CD14-positive monocyte (primary cell): ENCODE measurements at regions not wholly inside any gene's neighbourhood (a gene's known extent, or its start where the extent isn't known, plus 50 kb on each side); places are given as distances from the start of the nearest gene placed in this dataset.

ENCODE experiments used
- DNase-seq, 3 donors: peaks; one replicate each; pipeline ENCODE4 v3.0.0-alpha.2; 2011 to 2022
- H2AFZ ChIP-seq: 2 replicates; pipeline ENCODE4 v1.6.0; 2012; ENCODE audit warnings: mild to moderate bottlenecking, low read depth, low read length, inconsistent platforms; ENCODE audit not compliant: insufficient read depth, poor library complexity, severe bottlenecking
- H3K27ac ChIP-seq, 2 donors: 1 replicate in 1 of 2; 2 replicates in 1 of 2; pipeline ENCODE4 v1.5.1; 2012 to 2013; ENCODE audit warnings: low read length in 2 of 2, control low read depth in 1 of 2, inconsistent platforms in 1 of 2, low read depth in 1 of 2, mild to moderate bottlenecking in 1 of 2
- H3K27me3 ChIP-seq, 2 donors: one replicate each; pipeline versions ENCODE4 v1.6.0 to v1.6.1; 2011 to 2013; ENCODE audit warnings: low read length in 2 of 2; ENCODE audit not compliant: control insufficient read depth in 2 of 2, insufficient read depth in 2 of 2
- H3K36me3 ChIP-seq, 2 donors: replicated peaks in 1 of 2; 1 replicate in 1 of 2; 2 replicates in 1 of 2; pipeline versions ENCODE4 v1.5.1 to v1.6.1; 2012 to 2013; ENCODE audit warnings: low read length in 2 of 2, control low read depth in 1 of 2, inconsistent platforms in 1 of 2, mild to moderate bottlenecking in 1 of 2; ENCODE audit not compliant: insufficient read depth in 2 of 2, control insufficient read depth in 1 of 2
- H3K4me1 ChIP-seq, 2 donors: 1 replicate in 1 of 2; 2 replicates in 1 of 2; pipeline versions ENCODE4 v1.5.1 to v1.6.1; 2012 to 2013; ENCODE audit warnings: low read length in 2 of 2, control low read depth in 1 of 2, inconsistent platforms in 1 of 2, mild to moderate bottlenecking in 1 of 2, moderate library complexity in 1 of 2; ENCODE audit not compliant: insufficient read depth in 2 of 2, control insufficient read depth in 1 of 2
- H3K4me2 ChIP-seq: replicated peaks from 2 replicates; pipeline ENCODE3; 2012; ENCODE audit warnings: low read length, moderate library complexity, mild to moderate bottlenecking; ENCODE audit not compliant: poor library complexity, severe bottlenecking; ENCODE audit errors: extremely low read depth
- H3K4me3 ChIP-seq, 3 experiments: fragments of 200-600 bp in 1 of 3; sonication (generic) in 1 of 3; replicated peaks in 1 of 3; 1 replicate in 2 of 3; 2 replicates in 1 of 3; pipeline ENCODE4 v1.5.1; 2011 to 2013; ENCODE audit warnings: low read length in 3 of 3, mild to moderate bottlenecking in 3 of 3, control low read depth in 2 of 3, low read depth in 2 of 3, inconsistent platforms in 1 of 3, moderate library complexity in 1 of 3
- H3K79me2 ChIP-seq: 2 replicates; pipeline ENCODE4 v1.6.0; 2012; ENCODE audit warnings: mild to moderate bottlenecking, control low read depth, inconsistent platforms, low read length, moderate library complexity; ENCODE audit not compliant: insufficient read depth
- H3K9ac ChIP-seq: 2 replicates; pipeline ENCODE4 v1.6.0; 2017; ENCODE audit warnings: low read length, mild to moderate bottlenecking; ENCODE audit not compliant: insufficient read depth, poor library complexity, severe bottlenecking
- H3K9me3 ChIP-seq, 2 donors: replicated peaks in 1 of 2; 1 replicate in 1 of 2; 2 replicates in 1 of 2; pipeline versions ENCODE4 v1.5.1 to v1.6.1; 2012 to 2013; ENCODE audit warnings: low read length in 2 of 2, control low read depth in 1 of 2; ENCODE audit not compliant: control insufficient read depth in 1 of 2, insufficient read depth in 1 of 2
- H4K20me1 ChIP-seq: 2 replicates; pipeline ENCODE4 v1.6.0; 2012; ENCODE audit warnings: mild to moderate bottlenecking, low read length, control low read depth, moderate library complexity; ENCODE audit not compliant: insufficient read depth
- H3K27ac Mint-ChIP-seq, 7 donors: one replicate each; pipeline ENCODE4 v1.8.0; 2020; ENCODE audit warnings: mild to moderate bottlenecking in 7 of 7, mixed read lengths in 7 of 7, moderate library complexity in 6 of 7, inconsistent platforms in 2 of 7
- H3K27me3 Mint-ChIP-seq, 3 donors: one replicate each; pipeline ENCODE4 v1.8.0; 2021 to 2022; ENCODE audit warnings: low read depth in 3 of 3, mild to moderate bottlenecking in 3 of 3, mixed read lengths in 3 of 3, moderate library complexity in 3 of 3, inconsistent platforms in 1 of 3
- H3K36me3 Mint-ChIP-seq, 2 donors: one replicate each; pipeline ENCODE4 v1.8.0; 2020; ENCODE audit warnings: mixed read lengths in 2 of 2, inconsistent platforms in 1 of 2, mild to moderate bottlenecking in 1 of 2
- H3K4me1 Mint-ChIP-seq: one replicate; pipeline ENCODE4 v1.8.0; 2020; ENCODE audit warnings: mild to moderate bottlenecking, mixed read lengths
- H3K4me3 Mint-ChIP-seq, 2 donors: one replicate each; pipeline ENCODE4 v1.8.0; 2020; ENCODE audit warnings: mild to moderate bottlenecking in 2 of 2, mixed read lengths in 2 of 2, moderate library complexity in 1 of 2
- H3K9me3 Mint-ChIP-seq, 7 donors: one replicate each; pipeline ENCODE4 v1.8.0; 2020 to 2022; ENCODE audit warnings: mixed read lengths in 7 of 7, mild to moderate bottlenecking in 6 of 7, moderate library complexity in 6 of 7, inconsistent platforms in 2 of 7
- CTCF ChIP-seq: fragments of 200-600 bp; IDR thresholded peaks from one replicate; pipeline ENCODE4 v1.8.0; 2022; ENCODE audit warnings: antibody characterized with exemption, mild to moderate bottlenecking
- WGBS: methylation state at CpG from one replicate; pipeline ENCODE4 v1.1.5; 2013; ENCODE audit warnings: missing lambda C conversion rate; ENCODE audit not compliant: insufficient coverage; 5-methylcytosine and 5-hydroxymethylcytosine counted together
- intact Hi-C, 2 donors: fragments of 100-400 bp; cut with micrococcal nuclease; formaldehyde crosslinking; loops; one replicate each; pipeline versions ENCODE4 v1.15.0 to v1.15.1; 2023

- peaks cover 9 to 23% (median 14%) of the 10 kb centered on the region in 7 donors for H3K9me3 Mint-ChIP-seq
- no peak overlapping the region for H3K4me3 Mint-ChIP-seq
- peaks cover 0 to 4% (median 2%) of the 10 kb centered on the region in 3 donors for H3K27me3 Mint-ChIP-seq
- WGBS = no CpG with 5 or more reads among the region's 4 CpGs
- H3K4me1 Mint-ChIP-seq = no peaks in the 10 kb centered on the region
- no peaks in the 10 kb centered on the region for H3K27me3 ChIP-seq
- no peak overlapping the region for H2AFZ ChIP-seq
- no peak overlapping the region for H3K27ac Mint-ChIP-seq
- no peak overlapping the region for H3K9ac ChIP-seq
- no peaks in the 10 kb centered on the region for H3K36me3 Mint-ChIP-seq
- peaks cover 19 to 20% of the 10 kb centered on the region in 2 donors for H3K9me3 ChIP-seq
- H3K27ac ChIP-seq = no peak overlapping the region
- H3K79me2 ChIP-seq = no peaks in the 10 kb centered on the region
- intact Hi-C loops = no loop called here
- H3K4me3 ChIP-seq = no peak overlapping the region
- no peaks in the 10 kb centered on the region for H3K4me1 ChIP-seq
- DNase-seq = no peak
- H4K20me1 ChIP-seq = no peaks in the 10 kb centered on the region
- no peak overlapping the region for H3K4me2 ChIP-seq
- no peak for TF ChIP-seq CTCF
- no peaks in the 10 kb centered on the region for H3K36me3 ChIP-seq
These were observed 379.8 kb upstream of the CNR1 start for GRCh38 chr6:88545991-88546390.

GRCh38 chr6:88544986-88545612, 379.0 kb upstream of the CNR1 start:
- no peaks in the 10 kb centered on the region for H3K27me3 ChIP-seq
- Mint-ChIP-seq H3K4me3 (no peak overlapping the region), H3K27me3 (peaks cover 0 to 4% (median 2%) of the 10 kb centered on the region in 3 donors), H3K9me3 (peaks cover 9 to 23% (median 13%) of the 10 kb centered on the region in 7 donors), H3K4me1 (no peaks in the 10 kb centered on the region), H3K27ac (no peak overlapping the region), H3K36me3 (no peaks in the 10 kb centered on the region)
- H3K9me3 ChIP-seq = peaks cover 19 to 20% of the 10 kb centered on the region in 2 donors
- H3K4me1 ChIP-seq = no peaks in the 10 kb centered on the region
- H3K9ac ChIP-seq = no peak overlapping the region
- no peak for TF ChIP-seq CTCF
- H3K36me3 ChIP-seq = no peaks in the 10 kb centered on the region
- no peak overlapping the region for H3K27ac ChIP-seq
- no peaks in the 10 kb centered on the region for H3K79me2 ChIP-seq
- DNase-seq = no peak
- 14% methylated on average over 2 of the region's 4 CpGs for WGBS
- H4K20me1 ChIP-seq = no peaks in the 10 kb centered on the region
- no peak overlapping the region for H3K4me3 ChIP-seq
- intact Hi-C loops = no loop called here
- H2AFZ ChIP-seq = no peak overlapping the region
- H3K4me2 ChIP-seq = no peak overlapping the region
